OCI-M2 (cell line): ENCODE measurements at regions not wholly inside any gene's neighbourhood (a gene's known extent, or its start where the extent isn't known, plus 50 kb on each side); places are given as distances from the start of the nearest gene placed in this dataset.

Experiments
- DNase-seq: peaks from one replicate; lab custom pipeline; 2025; ENCODE audit not compliant: unreplicated experiment; lab: John Stamatoyannopoulos, UW

GRCh38 chr4:181166742-181167399, 1076.3 kb upstream of the TENM3 start:
- DNase-seq: no peak

GRCh38 chr4:181168011-181168805, 1075.0 kb upstream of the TENM3 start:
- DNase-seq: no peak

GRCh38 chr4:181173046-181173445, 1070.2 kb upstream of the TENM3 start:
- no peak for DNase-seq

- no peak for DNase-seq
Observed at GRCh38 chr4:181176306-181176705, 1066.9 kb upstream of the TENM3 start.

GRCh38 chr4:181181331-181181730, 1061.9 kb upstream of the TENM3 start:
- DNase-seq: no peak

GRCh38 chr4:181189751-181190150, 1053.5 kb upstream of the TENM3 start:
- DNase-seq: no peak

GRCh38 chr4:181193131-181193930, 1049.9 kb upstream of the TENM3 start:
- DNase-seq: no peak

- DNase-seq: no peak
Observed at GRCh38 chr4:181194096-181194495, 1049.1 kb upstream of the TENM3 start.

GRCh38 chr4:181200076-181200475, 1043.1 kb upstream of the TENM3 start:
- DNase-seq: no peak

GRCh38 chr4:181202240-181202639, 1041.0 kb upstream of the TENM3 start:
- no peak for DNase-seq

- no peak for DNase-seq
Observed at GRCh38 chr4:181204109-181204508, 1039.1 kb upstream of the TENM3 start.

GRCh38 chr4:181213551-181213950, 1029.7 kb upstream of the TENM3 start:
- no peak for DNase-seq

- no peak for DNase-seq
Observed at GRCh38 chr4:181216501-181216900, 1026.7 kb upstream of the TENM3 start.

- no peak for DNase-seq
Observed at GRCh38 chr4:181219783-181220416, 1023.3 kb upstream of the TENM3 start.

GRCh38 chr4:181224852-181225251, 1018.4 kb upstream of the TENM3 start:
- DNase-seq: no peak

- no peak for DNase-seq
Observed at GRCh38 chr4:181225616-181226261, 1017.5 kb upstream of the TENM3 start.

- no peak for DNase-seq
Observed at GRCh38 chr4:181234951-181235680, 1008.1 kb upstream of the TENM3 start.

GRCh38 chr4:181245326-181245725, 997.9 kb upstream of the TENM3 start:
- DNase-seq: no peak

GRCh38 chr4:181249031-181249430, 994.2 kb upstream of the TENM3 start:
- DNase-seq: no peak

- no peak for DNase-seq
Observed at GRCh38 chr4:181254771-181255170, 988.4 kb upstream of the TENM3 start.
